ENCODE measurements at regions not wholly inside any gene's neighbourhood (a gene's known extent, or its start where the extent isn't known, plus 50 kb on each side); places are given as distances from the start of the nearest gene placed in this dataset.

DNA sequence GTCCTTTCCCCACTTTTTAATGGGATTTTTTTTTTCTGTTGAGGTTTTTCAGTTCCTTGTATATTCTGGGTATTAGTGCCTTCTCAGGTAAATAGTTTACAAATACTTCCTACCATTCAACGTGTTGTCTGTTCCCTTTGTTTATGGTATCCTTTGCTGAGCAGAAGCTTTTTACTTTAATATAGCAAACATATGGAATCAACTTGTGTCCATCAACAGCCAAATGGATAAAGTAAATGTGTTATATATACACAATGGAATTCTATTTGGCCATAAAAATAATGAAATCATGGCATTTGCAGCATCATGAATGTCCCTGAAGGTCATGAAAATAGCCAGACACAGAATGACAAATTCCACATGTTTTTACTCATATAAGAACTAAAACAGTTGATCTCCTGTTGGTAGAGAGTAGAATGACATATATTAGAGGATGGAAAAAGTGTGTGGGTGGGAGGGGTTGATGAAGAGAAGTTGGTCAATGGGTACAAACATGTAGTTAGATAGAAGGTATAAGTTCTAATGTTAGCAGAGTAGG is 500.8 kb downstream of the SLITRK6 start:
- TF ChIP-seq POLR2A (IDR thresholded peaks at IDR 0.05): no peak
- TF ChIP-seq, protein P1, sequence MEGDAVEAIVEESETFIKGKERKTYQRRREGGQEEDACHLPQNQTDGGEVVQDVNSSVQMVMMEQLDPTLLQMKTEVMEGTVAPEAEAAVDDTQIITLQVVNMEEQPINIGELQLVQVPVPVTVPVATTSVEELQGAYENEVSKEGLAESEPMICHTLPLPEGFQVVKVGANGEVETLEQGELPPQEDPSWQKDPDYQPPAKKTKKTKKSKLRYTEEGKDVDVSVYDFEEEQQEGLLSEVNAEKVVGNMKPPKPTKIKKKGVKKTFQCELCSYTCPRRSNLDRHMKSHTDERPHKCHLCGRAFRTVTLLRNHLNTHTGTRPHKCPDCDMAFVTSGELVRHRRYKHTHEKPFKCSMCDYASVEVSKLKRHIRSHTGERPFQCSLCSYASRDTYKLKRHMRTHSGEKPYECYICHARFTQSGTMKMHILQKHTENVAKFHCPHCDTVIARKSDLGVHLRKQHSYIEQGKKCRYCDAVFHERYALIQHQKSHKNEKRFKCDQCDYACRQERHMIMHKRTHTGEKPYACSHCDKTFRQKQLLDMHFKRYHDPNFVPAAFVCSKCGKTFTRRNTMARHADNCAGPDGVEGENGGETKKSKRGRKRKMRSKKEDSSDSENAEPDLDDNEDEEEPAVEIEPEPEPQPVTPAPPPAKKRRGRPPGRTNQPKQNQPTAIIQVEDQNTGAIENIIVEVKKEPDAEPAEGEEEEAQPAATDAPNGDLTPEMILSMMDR (IDR thresholded peaks at IDR 0.05): no peak

Measured in adrenal gland (tissue), 5 donors.